Activated CD8-positive, alpha-beta memory T cell treated with anti-CD3 and anti-CD28 coated beads for 36 hours (primary cell): ENCODE measurements at regions not wholly inside any gene's neighbourhood (a gene's known extent, or its start where the extent isn't known, plus 50 kb on each side); places are given as distances from the start of the nearest gene placed in this dataset.

Source experiments
- CTCF ChIA-PET: fragments of 350-600 bp; sonication (Branson Sonifier 250); formaldehyde crosslinking; loops from one replicate; lab custom pipeline; 2021; ENCODE audit warnings: antibody characterized with exemption; lab: Charles Lee
- POLR2A ChIA-PET: fragments of 350-600 bp; sonication (Branson Sonifier 250); formaldehyde crosslinking; loops from one replicate; lab custom pipeline; 2021; ENCODE audit warnings: antibody characterized with exemption; lab: Charles Lee

GRCh38 chr3:94544131-94544789 is 481.4 kb downstream of the NSUN3 start:
- POLR2A ChIA-PET: no interaction called here

GRCh38 chr3:94548581-94549316 is 485.9 kb downstream of the NSUN3 start:
- POLR2A ChIA-PET: no interaction called here
- CTCF ChIA-PET: no interaction called here

More at GRCh38 chr3:94544131-94544789, 481.4 kb downstream of the NSUN3 start:
- CTCF ChIA-PET: no interaction called here

GRCh38 chr3:94561094-94561493 is 498.2 kb downstream of the NSUN3 start:
- ChIA-PET POLR2A (no interaction called here), CTCF (no interaction called here)

DNA sequence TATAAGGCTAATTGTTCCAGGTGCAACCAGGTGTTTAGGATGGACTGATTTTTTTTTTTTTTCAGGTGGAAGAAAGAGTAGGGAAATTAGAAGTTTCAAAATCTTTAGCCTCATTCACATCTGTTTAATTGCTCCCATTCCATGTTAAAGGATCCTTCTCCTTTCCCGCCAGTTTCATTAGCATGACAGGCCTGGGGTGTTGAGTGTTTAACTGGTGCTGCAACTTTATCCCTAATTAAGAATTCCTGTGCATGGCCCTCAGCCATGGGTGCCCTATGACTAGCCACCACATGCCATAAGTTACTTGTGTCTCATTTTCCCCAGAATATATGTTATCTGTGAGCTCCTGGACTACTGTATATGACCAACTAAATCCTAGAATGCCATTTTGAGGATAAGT is 501.4 kb downstream of the NSUN3 start:
- ChIA-PET CTCF (no interaction called here), POLR2A (no interaction called here)

DNA sequence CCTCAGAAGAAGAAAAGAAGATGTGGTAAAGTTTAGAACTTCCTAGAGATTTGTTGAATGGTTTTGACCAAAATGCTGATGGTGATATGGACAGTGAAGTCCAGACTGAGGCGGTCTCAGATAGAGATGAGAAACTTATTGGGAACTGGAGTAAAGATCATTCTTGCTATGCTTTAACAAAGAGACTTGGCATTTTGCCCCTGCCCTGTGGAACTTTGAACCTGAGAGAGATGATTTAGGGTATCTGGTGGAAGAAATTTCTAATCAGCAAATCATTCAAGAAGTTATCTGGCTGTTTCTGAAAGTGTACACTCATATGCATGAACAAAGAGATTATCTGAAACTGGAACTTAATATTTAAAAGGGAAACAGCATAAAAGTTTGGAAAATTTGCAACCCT is 505.2 kb downstream of the NSUN3 start:
- POLR2A ChIA-PET: no interaction called here
- CTCF ChIA-PET: no interaction called here

DNA sequence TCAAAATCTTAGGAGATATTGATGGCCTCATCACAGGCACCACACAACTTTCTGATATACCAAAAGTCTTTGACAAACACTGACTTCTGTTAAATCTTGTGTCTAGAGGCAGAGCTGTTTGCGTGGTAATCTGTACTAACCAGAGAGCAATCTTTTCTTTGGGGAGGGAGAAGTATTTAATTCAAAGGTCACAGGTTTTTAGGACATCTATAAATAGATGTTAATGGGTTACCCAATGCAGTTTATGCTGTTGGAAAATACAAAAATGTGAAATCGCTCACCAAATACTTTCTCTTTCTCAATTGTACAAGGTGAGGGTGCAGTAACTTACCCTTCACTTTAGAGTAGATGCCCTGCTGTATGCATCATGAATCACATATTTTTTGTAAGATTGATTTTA is 510.5 kb downstream of the NSUN3 start:
- ChIA-PET CTCF (no interaction called here), POLR2A (no interaction called here)

- ChIA-PET POLR2A (no interaction called here), CTCF (no interaction called here)
These were observed 524.4 kb downstream of the NSUN3 start for GRCh38 chr3:94587291-94587690.

GRCh38 chr3:94593526-94594150 is 530.8 kb downstream of the NSUN3 start:
- CTCF ChIA-PET: no interaction called here
- POLR2A ChIA-PET: no interaction called here

DNA sequence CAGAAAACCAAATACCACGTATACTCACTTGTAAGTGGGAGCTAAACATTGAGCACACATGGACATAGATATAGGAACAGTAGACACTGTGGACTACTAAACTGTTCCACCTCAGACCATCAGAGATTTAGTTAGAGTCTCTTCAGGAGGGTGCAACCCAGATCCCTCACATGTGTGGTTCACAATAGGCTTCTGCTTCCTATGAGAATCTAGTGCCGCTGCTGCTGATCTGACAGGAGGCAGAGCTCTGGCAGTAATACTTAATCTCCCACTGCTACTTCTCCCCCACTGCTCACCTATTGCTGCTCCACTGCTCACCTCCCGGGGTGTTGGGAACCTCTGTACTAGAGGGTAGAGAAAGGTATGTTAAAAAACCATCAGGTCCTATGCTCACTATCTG is 533.3 kb downstream of the NSUN3 start:
- ChIA-PET CTCF (no interaction called here), POLR2A (no interaction called here)

DNA sequence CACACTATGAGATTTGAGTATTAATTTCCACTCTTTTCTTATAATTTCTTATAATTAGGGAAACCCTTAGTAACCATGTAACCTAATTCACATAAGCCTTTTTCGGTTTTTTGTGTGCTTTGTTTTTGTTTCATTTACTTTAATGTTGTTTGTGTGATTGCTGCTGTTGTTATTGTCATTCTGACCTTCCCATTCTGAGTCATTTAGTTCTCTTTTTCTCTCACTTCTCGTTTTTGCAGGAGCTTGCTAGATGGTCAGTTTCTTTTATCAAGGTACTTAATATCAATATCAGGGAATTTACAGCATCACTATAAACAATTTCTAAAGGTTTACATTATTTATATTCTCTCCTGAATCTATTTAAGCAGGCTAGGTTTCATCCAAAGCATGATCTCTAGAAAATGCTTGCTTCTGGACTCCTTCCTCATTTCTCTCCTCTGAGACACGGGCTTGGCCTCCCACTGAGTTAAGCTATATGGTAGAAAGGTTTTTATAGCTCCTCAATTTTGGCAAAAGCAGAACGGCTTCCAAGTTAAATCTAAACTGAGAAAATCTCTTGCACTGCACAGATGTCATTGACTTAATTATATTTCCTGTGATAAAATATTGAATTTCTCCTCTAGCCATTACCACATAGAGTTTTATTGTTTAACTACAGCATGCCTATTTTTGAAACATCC is 534.2 kb downstream of the NSUN3 start:
- CTCF ChIA-PET: no interaction called here
- POLR2A ChIA-PET: no interaction called here

DNA sequence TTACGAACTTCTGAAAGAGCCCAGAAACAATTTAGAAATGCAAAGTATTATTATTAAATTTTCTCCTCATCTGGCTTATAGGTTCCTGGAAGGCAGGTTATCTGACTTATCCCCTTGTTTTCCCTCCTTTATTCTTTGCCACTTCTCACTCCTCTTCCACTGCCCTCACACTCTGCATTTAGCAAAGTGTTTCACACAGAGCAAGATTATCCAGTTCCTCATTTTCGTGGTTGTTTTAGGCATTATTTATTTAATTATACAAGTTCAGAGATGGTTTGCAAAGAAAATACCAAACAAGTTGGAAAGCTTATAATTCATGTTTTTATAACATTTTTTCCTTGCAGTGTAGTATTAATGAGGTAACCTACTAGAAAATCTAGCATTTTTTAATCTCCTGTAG is 544.9 kb downstream of the NSUN3 start:
- CTCF ChIA-PET: no interaction called here
- POLR2A ChIA-PET: no interaction called here

GRCh38 chr3:94609908-94610307 is 547.0 kb downstream of the NSUN3 start:
- ChIA-PET CTCF (no interaction called here), POLR2A (no interaction called here)

- POLR2A ChIA-PET: no interaction called here
- CTCF ChIA-PET: no interaction called here
These were observed 548.7 kb downstream of the NSUN3 start for GRCh38 chr3:94611596-94611995.

- ChIA-PET CTCF (no interaction called here), POLR2A (no interaction called here)
These were observed 549.8 kb downstream of the NSUN3 start for GRCh38 chr3:94612631-94613030.

GRCh38 chr3:94614192-94614591 is 551.3 kb downstream of the NSUN3 start:
- CTCF ChIA-PET: no interaction called here
- POLR2A ChIA-PET: no interaction called here

GRCh38 chr3:94615275-94616065 is 552.6 kb downstream of the NSUN3 start:
- ChIA-PET POLR2A (no interaction called here), CTCF (no interaction called here)

DNA sequence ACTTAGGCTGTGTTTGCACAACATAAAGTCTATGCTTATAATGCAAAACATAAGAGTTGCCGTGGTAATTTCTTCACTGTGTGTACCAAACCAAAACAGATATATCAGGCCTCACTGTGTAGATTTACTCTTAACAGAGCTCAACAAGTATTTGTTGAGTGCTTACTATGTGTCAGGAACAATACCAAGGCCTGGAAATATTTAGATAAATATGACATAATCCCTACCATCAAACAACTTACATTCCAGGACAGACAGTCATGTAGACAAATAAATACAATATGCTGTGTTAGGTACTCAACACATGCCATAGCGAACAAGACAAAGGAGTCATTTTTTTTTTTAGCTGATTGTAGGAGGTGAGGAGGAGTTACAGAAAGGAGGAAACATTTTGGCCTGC is 554.0 kb downstream of the NSUN3 start:
- ChIA-PET POLR2A (no interaction called here), CTCF (no interaction called here)

GRCh38 chr3:94617312-94617711 is 554.5 kb downstream of the NSUN3 start:
- CTCF ChIA-PET: no interaction called here
- POLR2A ChIA-PET: no interaction called here

DNA sequence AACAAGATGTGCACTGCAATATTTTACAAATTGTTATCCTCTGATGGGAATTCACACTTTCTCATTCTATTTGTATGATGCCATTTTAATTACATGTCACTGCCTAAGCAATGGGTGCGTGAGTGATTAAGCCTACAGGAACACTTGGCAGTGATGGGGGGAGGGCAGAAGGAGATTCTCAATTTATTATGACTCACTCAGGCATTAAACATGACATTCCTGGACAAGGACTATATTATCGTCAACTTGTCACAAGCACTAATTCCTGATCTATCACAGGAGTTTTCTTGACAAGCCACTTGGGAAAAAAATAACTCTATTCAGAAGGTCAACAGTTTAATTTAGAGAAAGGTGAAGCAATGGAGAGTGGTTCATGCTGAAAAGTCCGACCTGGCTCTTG is 556.8 kb downstream of the NSUN3 start:
- POLR2A ChIA-PET: no interaction called here
- CTCF ChIA-PET: no interaction called here

DNA sequence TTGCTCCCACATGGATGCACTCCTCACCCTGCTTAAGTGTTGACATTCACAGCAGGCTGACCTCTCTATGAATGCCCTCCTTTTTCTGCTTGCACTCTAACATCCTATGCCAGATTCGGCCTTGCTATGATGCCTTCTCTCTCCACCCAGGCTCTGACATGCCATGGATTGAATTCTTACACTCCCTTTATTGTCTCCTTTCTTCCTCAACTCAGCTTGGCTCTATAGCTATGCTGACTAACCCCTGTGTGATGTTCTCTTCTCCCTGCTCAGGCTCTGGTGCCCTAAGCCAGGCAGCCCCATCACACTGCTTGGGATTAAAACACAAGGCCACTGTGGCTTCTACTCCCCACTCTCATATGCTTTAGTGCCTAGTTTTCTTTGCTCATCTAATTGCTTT is 563.7 kb downstream of the NSUN3 start:
- ChIA-PET CTCF (no interaction called here), POLR2A (no interaction called here)
